Heart left ventricle (tissue), 13 donors: ENCODE measurements at regions not wholly inside any gene's neighbourhood (a gene's known extent, or its start where the extent isn't known, plus 50 kb on each side); places are given as distances from the start of the nearest gene placed in this dataset.

Experiments used
- POLR2A ChIP-seq, 2 donors: fragments of 450-650 bp; IDR thresholded peaks; one replicate each; pipeline ENCODE4 v1.6.1; 2017; ENCODE audit warnings: antibody characterized with exemption in 2 of 2, mild to moderate bottlenecking in 2 of 2, moderate library complexity in 2 of 2
- TF ChIP-seq, protein P1 (sequence below), 12 donors: fragments of 200-600 bp; sonication (generic) in 4 of 12; IDR thresholded peaks; one replicate each; pipeline versions ENCODE4 v1.5.0 to v1.8.0; 2018 to 2022; ENCODE audit warnings: antibody characterized with exemption in 12 of 12, mild to moderate bottlenecking in 5 of 12
- donor health status: ischemic (EF 13 %, LVEDD 7.1; RV severe dilation, severe dysfunction).
- donor health status: DM: no; HTN: yes; CAD: no.
- donor health status: DM: no; HTN: no; CAD: no.
- donor health status: ischemic (EF 25% LVEDD 6.9; RV normal size, moderate dysfunction).
- donor health status: ischemic (EF 25% LVEDD 5.7; RV mildly dilated, moderate dysfunction).
- donor health status: ischemic (EF 35%, LVEDD 5.7; RV mildly dilated, moderate dysfunction).
- donor health status: nonischemic (EF 11% LVEDD 7.7; RV severe dilation, severe dysfunction).
- donor health status: DM: yes; HTN: yes; CAD: no.
- donor health status: PGD.
- donor health status: ischemic (EF 29% LVEDD 5.4; RV normal size, mild dysfunction).
- donor health status: nonischemic (EF 23%, LVEDD 6.1; RV moderate dilation, normal function).

DNA sequence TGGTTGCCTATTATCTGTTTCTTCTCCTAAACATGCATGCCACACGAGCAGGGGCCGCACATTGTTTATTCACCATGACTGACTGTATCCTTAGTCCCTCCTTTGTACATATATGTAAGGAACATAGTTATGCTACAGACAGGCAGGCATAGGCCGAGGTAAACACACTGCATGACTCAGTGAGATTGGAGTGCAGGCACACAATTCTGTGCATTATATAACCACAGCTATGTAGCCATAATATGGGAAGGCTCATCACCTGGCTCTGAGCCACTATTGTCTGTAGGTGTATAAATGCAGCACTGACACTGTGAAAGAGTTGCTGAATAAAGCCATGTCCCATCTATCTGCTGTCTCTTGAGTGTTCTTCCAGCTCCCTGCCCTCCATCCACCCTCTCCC, 431.6 kb downstream of the IDS start:
- TF ChIP-seq POLR2A (IDR thresholded peaks at IDR 0.05): no peak
- TF ChIP-seq, protein P1, sequence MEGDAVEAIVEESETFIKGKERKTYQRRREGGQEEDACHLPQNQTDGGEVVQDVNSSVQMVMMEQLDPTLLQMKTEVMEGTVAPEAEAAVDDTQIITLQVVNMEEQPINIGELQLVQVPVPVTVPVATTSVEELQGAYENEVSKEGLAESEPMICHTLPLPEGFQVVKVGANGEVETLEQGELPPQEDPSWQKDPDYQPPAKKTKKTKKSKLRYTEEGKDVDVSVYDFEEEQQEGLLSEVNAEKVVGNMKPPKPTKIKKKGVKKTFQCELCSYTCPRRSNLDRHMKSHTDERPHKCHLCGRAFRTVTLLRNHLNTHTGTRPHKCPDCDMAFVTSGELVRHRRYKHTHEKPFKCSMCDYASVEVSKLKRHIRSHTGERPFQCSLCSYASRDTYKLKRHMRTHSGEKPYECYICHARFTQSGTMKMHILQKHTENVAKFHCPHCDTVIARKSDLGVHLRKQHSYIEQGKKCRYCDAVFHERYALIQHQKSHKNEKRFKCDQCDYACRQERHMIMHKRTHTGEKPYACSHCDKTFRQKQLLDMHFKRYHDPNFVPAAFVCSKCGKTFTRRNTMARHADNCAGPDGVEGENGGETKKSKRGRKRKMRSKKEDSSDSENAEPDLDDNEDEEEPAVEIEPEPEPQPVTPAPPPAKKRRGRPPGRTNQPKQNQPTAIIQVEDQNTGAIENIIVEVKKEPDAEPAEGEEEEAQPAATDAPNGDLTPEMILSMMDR (IDR thresholded peaks at IDR 0.05): no peak
